Uterus (tissue), 2 donors: ENCODE measurements at regions not wholly inside any gene's neighbourhood (a gene's known extent, or its start where the extent isn't known, plus 50 kb on each side); places are given as distances from the start of the nearest gene placed in this dataset.

ENCODE experiments used
- CTCF ChIP-seq, 4 experiments: fragments of 200-600 bp in 2 of 4; fragments of 450-650 bp in 2 of 4; sonication (generic) in 2 of 4; IDR thresholded peaks; one replicate each; pipeline ENCODE4 v1.5.1; 2016 to 2019; ENCODE audit warnings: antibody characterized with exemption in 4 of 4, mild to moderate bottlenecking in 2 of 4, moderate library complexity in 1 of 4
- POLR2A ChIP-seq, 2 donors: fragments of 450-650 bp; IDR thresholded peaks; one replicate each; pipeline ENCODE4 v1.6.1; 2016; ENCODE audit warnings: antibody characterized with exemption in 2 of 2, mild to moderate bottlenecking in 1 of 2, moderate library complexity in 1 of 2

DNA sequence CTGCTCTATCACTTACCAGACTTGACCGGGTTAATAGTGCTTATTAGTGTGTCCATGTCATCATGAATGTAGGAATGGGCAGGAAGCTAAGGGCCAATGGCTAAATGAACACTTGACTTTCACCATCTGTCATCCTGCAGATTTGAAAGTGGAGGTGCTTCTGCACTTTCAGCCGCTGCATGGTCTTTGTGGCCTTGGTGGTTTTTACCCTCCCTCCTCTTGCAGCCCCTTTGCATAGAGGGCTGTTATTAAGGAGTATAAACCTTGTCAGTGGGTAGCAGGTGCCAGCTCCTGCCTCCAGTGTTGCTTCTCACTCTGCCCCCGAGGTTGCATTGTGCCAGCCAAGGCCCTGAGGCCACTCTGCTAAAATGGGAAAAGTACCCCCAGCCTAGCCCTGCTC is 122.2 kb upstream of the TNFAIP3 start:
- TF ChIP-seq CTCF (IDR thresholded peaks at IDR 0.05) (no peak), POLR2A (IDR thresholded peaks at IDR 0.05) (no peak)
